ENCODE measurements at regions not wholly inside any gene's neighbourhood (a gene's known extent, or its start where the extent isn't known, plus 50 kb on each side); places are given as distances from the start of the nearest gene placed in this dataset.

- TF ChIP-seq CTCF (IDR thresholded peaks at IDR 0.05; ENCODE audit: control extremely low read depth, extremely low read depth): no peak
- ATAC-seq (ENCODE audit: insufficient read depth, low FRiP score): no peak
- WGBS, 2 donors: 86 to 95% methylated on average over 3 to 5 of the region's 5 CpGs
- H3K4me3 ChIP-seq: no peak overlapping the region
- no peak for DNase-seq
- no peaks in the 10 kb centered on the region for H3K36me3 ChIP-seq (ENCODE audit: control insufficient read depth in 4 of 4, insufficient read depth in 4 of 4, low read length in 4 of 4)
- H3K27me3 ChIP-seq (ENCODE audit: control insufficient read depth in 3 of 3, insufficient read depth in 3 of 3, low read length in 2 of 3): peaks cover 0 to 5% (median 4%) of the 10 kb centered on the region in 3 donors
- H3K4me1 ChIP-seq (ENCODE audit: control insufficient read depth in 5 of 5, insufficient read depth in 5 of 5, low read length in 5 of 5): no peaks in the 10 kb centered on the region
- H3K9me3 ChIP-seq (ENCODE audit: control insufficient read depth in 4 of 4, insufficient read depth in 3 of 4, low read length in 3 of 4): peaks cover 0 to 6% (median 2%) of the 10 kb centered on the region in 4 donors
- H3K9ac ChIP-seq (ENCODE audit: insufficient read depth in 1 of 2, low read length in 2 of 2): no peak overlapping the region
- H3K27ac ChIP-seq (ENCODE audit: low read depth in 1 of 2, low read length in 1 of 2): no peak overlapping the region
These were observed 74.6 kb upstream of the PRDX4 start for GRCh38 chrX:23592741-23593140.

GRCh38 chrX:23598575-23598974 is 68.7 kb upstream of the PRDX4 start:
- no peak overlapping the region for H3K9ac ChIP-seq (ENCODE audit: insufficient read depth in 1 of 2, low read length in 2 of 2)
- no peak overlapping the region for H3K27ac ChIP-seq (ENCODE audit: low read depth in 1 of 2, low read length in 1 of 2)
- ATAC-seq (ENCODE audit: insufficient read depth, low FRiP score): no peak
- no peaks in the 10 kb centered on the region for H3K36me3 ChIP-seq (ENCODE audit: control insufficient read depth in 4 of 4, insufficient read depth in 4 of 4, low read length in 4 of 4)
- H3K27me3 ChIP-seq (ENCODE audit: control insufficient read depth in 3 of 3, insufficient read depth in 3 of 3, low read length in 2 of 3): peaks cover 3 to 6% (median 5%) of the 10 kb centered on the region in 3 donors
- no peak overlapping the region for H3K4me3 ChIP-seq
- TF ChIP-seq CTCF (IDR thresholded peaks at IDR 0.05; ENCODE audit: control extremely low read depth, extremely low read depth): no peak
- DNase-seq: no peak
- H3K9me3 ChIP-seq (ENCODE audit: control insufficient read depth in 4 of 4, insufficient read depth in 3 of 4, low read length in 3 of 4): peaks cover 0 to 3% (median 0%) of the 10 kb centered on the region in 4 donors
- no peaks in the 10 kb centered on the region for H3K4me1 ChIP-seq (ENCODE audit: control insufficient read depth in 5 of 5, insufficient read depth in 5 of 5, low read length in 5 of 5)
- 77 to 82% methylated on average over 5 of the region's 5 CpGs for WGBS, 2 donors

- H3K4me1 ChIP-seq (ENCODE audit: control insufficient read depth in 5 of 5, insufficient read depth in 5 of 5, low read length in 5 of 5): no peaks in the 10 kb centered on the region
- no peak overlapping the region for H3K27ac ChIP-seq (ENCODE audit: low read depth in 1 of 2, low read length in 1 of 2)
- no peak overlapping the region for H3K9ac ChIP-seq (ENCODE audit: insufficient read depth in 1 of 2, low read length in 2 of 2)
- no peaks in the 10 kb centered on the region for H3K36me3 ChIP-seq (ENCODE audit: control insufficient read depth in 4 of 4, insufficient read depth in 4 of 4, low read length in 4 of 4)
- no peak for TF ChIP-seq CTCF (IDR thresholded peaks at IDR 0.05; ENCODE audit: control extremely low read depth, extremely low read depth)
- H3K9me3 ChIP-seq (ENCODE audit: control insufficient read depth in 4 of 4, insufficient read depth in 3 of 4, low read length in 3 of 4): no peaks in the 10 kb centered on the region
- DNase-seq (no peak), ATAC-seq (ENCODE audit: insufficient read depth, low FRiP score) (no peak)
- WGBS, 2 donors: 56 to 81% methylated on average over 1 of the region's 1 CpG
- no peak overlapping the region for H3K4me3 ChIP-seq
- peaks cover 0 to 9% (median 3%) of the 10 kb centered on the region in 3 donors for H3K27me3 ChIP-seq (ENCODE audit: control insufficient read depth in 3 of 3, insufficient read depth in 3 of 3, low read length in 2 of 3)
These were observed 63.8 kb upstream of the PRDX4 start for GRCh38 chrX:23603501-23603900.

- Histone ChIP-seq H3K4me3 (no peak overlapping the region), H3K4me1 (ENCODE audit: control insufficient read depth in 5 of 5, insufficient read depth in 5 of 5, low read length in 5 of 5) (no peaks in the 10 kb centered on the region), H3K9me3 (ENCODE audit: control insufficient read depth in 4 of 4, insufficient read depth in 3 of 4, low read length in 3 of 4) (peaks cover 0 to 2% (median 0%) of the 10 kb centered on the region in 4 donors), H3K9ac (ENCODE audit: insufficient read depth in 1 of 2, low read length in 2 of 2) (no peak overlapping the region), H3K36me3 (ENCODE audit: control insufficient read depth in 4 of 4, insufficient read depth in 4 of 4, low read length in 4 of 4) (no peaks in the 10 kb centered on the region), H3K27ac (ENCODE audit: low read depth in 1 of 2, low read length in 1 of 2) (no peak overlapping the region), H3K27me3 (ENCODE audit: control insufficient read depth in 3 of 3, insufficient read depth in 3 of 3, low read length in 2 of 3) (peaks cover 0 to 8% (median 8%) of the 10 kb centered on the region in 3 donors)
- no peak for TF ChIP-seq CTCF (IDR thresholded peaks at IDR 0.05; ENCODE audit: control extremely low read depth, extremely low read depth)
- no peak for DNase-seq
- WGBS, 2 donors: 67 to 95% methylated on average over 1 of the region's 1 CpG
- no peak for ATAC-seq (ENCODE audit: insufficient read depth, low FRiP score)
These were observed 56.8 kb upstream of the PRDX4 start for GRCh38 chrX:23610495-23610894.
